ENCODE measurements at regions not wholly inside any gene's neighbourhood (a gene's known extent, or its start where the extent isn't known, plus 50 kb on each side); places are given as distances from the start of the nearest gene placed in this dataset.
"Not testable (repeated sequence)": the region's sequence is repeated elsewhere in the genome, so short reads cannot be mapped to it uniquely, and the experiment has no call there.

- DNase-seq (ENCODE audit: low spot score): no peak
Observed at GRCh38 chr6:163876391-163876790, 461.9 kb downstream of the QKI start.

DNA sequence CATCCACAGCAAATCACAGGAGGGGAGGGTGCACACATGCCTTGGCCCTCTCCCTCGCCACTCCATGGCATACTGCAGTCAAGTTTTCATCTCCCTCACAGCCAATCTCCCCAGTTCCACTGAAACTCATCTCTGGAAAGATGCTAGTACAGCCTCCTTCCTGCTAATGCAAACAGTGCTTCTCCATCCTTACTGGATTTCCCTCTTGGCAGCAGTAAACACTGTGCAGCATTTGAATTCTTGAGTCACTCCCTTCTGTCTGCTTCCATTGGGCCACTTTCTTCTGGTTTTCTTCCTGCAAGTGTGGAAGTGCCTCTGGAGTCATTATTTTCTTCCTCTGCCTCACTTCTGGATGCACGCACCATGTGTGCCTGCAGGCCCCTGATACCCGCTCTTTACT is 460.3 kb downstream of the QKI start:
- no peak for DNase-seq (ENCODE audit: low spot score)

GRCh38 chr6:163872335-163872734 is 457.8 kb downstream of the QKI start:
- no peak for DNase-seq (ENCODE audit: low spot score)

DNA sequence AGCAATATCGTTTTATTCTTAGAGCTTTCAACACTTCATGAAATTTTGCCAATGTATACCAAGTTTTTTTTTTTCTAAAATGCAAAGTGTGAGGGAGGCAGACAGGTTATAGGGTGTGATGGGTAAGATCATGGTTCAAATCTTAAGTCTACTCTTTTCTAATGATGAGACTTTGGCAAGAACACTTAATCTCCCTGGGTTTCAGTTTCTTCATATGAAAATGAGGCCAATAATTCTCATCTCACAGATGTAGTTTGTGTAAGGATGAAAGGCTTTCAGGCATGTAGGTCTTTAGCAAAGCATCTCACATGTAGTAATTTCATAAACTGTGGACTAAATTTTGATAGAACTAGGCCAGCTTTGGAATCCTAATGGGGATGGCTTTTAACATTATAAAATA is 457.1 kb downstream of the QKI start:
- DNase-seq (ENCODE audit: low spot score): no peak

GRCh38 chr6:163867518-163868292 is 453.2 kb downstream of the QKI start:
- DNase-seq (ENCODE audit: low spot score): no peak

GRCh38 chr6:163866192-163866591 is 451.7 kb downstream of the QKI start:
- no peak for DNase-seq (ENCODE audit: low spot score)

- no peak for DNase-seq (ENCODE audit: low spot score)
Observed at GRCh38 chr6:163863565-163863964, 449.0 kb downstream of the QKI start.

GRCh38 chr6:163862701-163863100 is 448.2 kb downstream of the QKI start:
- DNase-seq (ENCODE audit: low spot score): no peak

GRCh38 chr6:163861627-163862026 is 447.1 kb downstream of the QKI start:
- DNase-seq (ENCODE audit: low spot score): no peak

GRCh38 chr6:163860287-163861081 is 446.0 kb downstream of the QKI start:
- DNase-seq (ENCODE audit: low spot score): no peak

DNA sequence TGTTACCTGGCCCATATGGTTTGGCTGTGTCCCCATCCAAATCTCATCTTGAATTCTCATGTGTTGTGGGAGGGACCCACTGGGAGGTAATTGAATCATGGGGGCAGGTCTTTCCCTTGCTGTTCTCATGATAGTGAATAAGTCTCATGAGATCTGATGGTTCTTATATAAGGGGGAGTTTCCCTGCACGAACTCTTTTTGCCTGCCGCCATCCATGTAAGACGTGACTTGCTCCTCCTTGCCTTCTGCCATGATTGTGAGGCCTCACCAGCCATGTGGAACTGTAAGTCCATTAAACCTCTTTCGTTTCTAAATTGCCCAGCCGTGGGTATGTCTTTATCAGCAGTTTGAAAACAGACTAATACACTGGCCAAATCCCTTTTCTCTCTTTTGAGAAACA is 444.4 kb downstream of the QKI start:
- not testable (repeated sequence) for DNase-seq (ENCODE audit: low spot score)

GRCh38 chr6:163857421-163857820 is 442.9 kb downstream of the QKI start:
- no peak for DNase-seq (ENCODE audit: low spot score)

- DNase-seq (ENCODE audit: low spot score): no peak
Observed at GRCh38 chr6:163850874-163851273, 436.4 kb downstream of the QKI start.

DNA sequence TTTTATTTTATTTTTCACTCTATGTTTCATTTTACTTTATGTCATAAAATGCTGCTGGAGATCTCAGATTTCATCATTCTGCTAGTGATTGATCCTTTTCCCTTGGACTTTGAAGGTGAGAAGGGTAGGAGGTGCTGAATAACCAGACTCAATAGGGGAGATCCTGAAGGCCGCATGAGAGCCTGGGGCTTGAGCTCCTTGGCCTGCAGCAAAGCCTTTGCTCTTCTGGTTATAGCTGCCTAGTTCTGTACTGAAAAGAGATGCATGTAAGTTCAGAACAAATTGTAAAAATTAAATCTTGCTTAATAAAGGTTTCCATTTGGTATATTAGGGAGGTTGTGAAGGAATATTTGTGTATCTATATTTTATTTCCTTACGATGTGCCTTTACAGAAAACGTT is 430.2 kb downstream of the QKI start:
- no peak for DNase-seq (ENCODE audit: low spot score)

GRCh38 chr6:163844357-163844756 is 429.8 kb downstream of the QKI start:
- no peak for DNase-seq (ENCODE audit: low spot score)

DNA sequence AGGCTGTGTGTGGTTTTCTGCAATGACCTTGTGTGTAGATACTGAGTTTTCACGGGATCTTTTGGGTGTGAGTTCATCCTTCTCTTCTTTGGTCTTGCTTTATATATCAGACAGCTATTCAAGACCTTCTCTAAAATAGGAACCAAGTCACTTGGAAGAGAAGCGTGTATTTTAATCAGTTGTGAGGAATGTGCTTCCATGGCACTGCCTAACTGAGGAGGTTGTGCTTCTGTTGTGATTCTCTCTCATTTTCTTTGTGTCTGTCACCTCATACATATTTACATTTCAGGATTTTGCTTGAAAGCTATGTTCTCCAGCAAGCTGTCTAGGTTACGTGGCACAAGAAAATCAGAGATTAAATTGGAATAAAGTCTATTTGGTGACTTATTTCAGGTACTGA is 428.7 kb downstream of the QKI start:
- no peak for DNase-seq (ENCODE audit: low spot score)

DNA sequence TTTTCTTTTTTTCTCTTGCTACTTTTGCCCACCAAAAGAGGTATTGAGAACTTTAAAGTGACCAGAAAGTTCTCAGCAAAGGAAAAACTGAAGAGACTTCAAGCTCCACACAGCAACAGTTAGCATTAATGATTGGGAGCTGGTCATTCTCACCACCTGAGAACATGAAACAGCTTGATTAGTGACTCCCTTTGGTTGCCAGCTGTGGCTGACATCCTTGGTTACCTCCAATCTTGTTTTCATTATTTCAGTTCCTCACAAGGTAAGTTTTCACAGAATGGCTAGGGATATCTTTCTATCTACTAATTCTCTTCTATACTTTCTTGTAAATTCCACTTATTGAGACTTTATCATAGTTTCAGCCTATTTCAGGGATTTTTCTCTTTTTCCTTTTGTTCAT is 427.9 kb downstream of the QKI start:
- DNase-seq (ENCODE audit: low spot score): no peak

- no peak for DNase-seq (ENCODE audit: low spot score)
Observed at GRCh38 chr6:163841733-163842132, 427.2 kb downstream of the QKI start.

- DNase-seq (ENCODE audit: low spot score): no peak
Observed at GRCh38 chr6:163841326-163841725, 426.8 kb downstream of the QKI start.

- no peak for DNase-seq (ENCODE audit: low spot score)
Observed at GRCh38 chr6:163840880-163841279, 426.4 kb downstream of the QKI start.

GRCh38 chr6:163839296-163839695 is 424.8 kb downstream of the QKI start:
- DNase-seq (ENCODE audit: low spot score): no peak

DNA sequence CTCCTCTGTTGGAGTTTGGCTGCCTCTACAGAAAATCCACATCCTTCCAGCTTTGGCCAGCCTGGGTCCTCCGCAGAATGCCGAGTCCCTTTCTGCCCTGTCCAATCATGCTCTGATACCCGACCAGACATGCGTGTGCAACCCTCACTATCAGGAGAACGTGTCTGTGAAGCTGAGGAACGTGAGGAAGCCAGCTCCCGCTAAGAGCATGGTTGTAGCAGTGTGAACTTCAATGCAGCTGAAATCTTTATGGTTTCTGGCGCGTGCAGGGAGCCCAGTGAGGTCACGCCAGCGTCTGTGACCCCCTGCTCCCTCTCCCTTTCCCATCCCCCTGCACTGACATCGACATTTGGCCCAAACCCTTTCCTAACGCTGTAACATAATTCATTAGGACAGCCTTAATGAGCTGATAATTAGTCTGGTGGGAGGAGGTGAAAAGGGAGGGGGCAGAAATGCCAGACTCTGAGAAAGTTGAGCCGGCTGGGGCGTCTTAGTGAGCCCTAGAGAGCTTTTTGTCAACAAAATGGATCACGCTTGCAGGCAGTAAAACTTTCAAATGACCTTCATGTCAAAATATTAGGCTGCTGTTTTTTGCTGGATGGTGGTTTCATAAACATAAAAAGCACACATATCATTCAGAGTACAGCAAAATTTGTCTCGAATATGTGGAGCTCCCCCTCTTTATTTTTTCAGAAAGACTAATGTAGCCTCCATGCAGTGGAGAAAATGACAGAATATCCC is 423.3 kb downstream of the QKI start:
- DNase-seq (ENCODE audit: low spot score): no peak

Data from ureter (tissue), 1 donor.